Right lobe of liver (tissue), 4 donors: ENCODE measurements at regions not wholly inside any gene's neighbourhood (a gene's known extent, or its start where the extent isn't known, plus 50 kb on each side); places are given as distances from the start of the nearest gene placed in this dataset.

ENCODE experiments used
- CTCF ChIP-seq, 4 donors: fragments of 200-600 bp in 3 of 4; fragments of 450-650 bp in 1 of 4; IDR thresholded peaks; one replicate each; pipeline versions ENCODE4 v1.5.1 to v1.8.0; 2016 to 2022; ENCODE audit warnings: antibody characterized with exemption in 4 of 4, mild to moderate bottlenecking in 2 of 4
- POLR2A ChIP-seq: fragments of 450-650 bp; IDR thresholded peaks from one replicate; pipeline ENCODE4 v1.6.1; 2017; ENCODE audit warnings: antibody characterized with exemption, mild to moderate bottlenecking
- donor health status: DM: no; HTN: no; CAD: no.
- donor health status: DM: no; HTN: no; CAD: no.
- donor health status: DM: no; HTN: yes; CAD: no.

GRCh38 chr16:58859958-58860669 lies 126.0 kb upstream of the GOT2 start:
- no peak for TF ChIP-seq CTCF (IDR thresholded peaks at IDR 0.05)
- no peak for TF ChIP-seq POLR2A
